Medulla oblongata (tissue), 1 donor: ENCODE measurements at regions not wholly inside any gene's neighbourhood (a gene's known extent, or its start where the extent isn't known, plus 50 kb on each side); places are given as distances from the start of the nearest gene placed in this dataset.

Experiments used
- DNase-seq: peaks from one replicate; pipeline ENCODE4 v3.0.0-alpha.2; 2015; ENCODE audit errors: extremely low spot score

DNA sequence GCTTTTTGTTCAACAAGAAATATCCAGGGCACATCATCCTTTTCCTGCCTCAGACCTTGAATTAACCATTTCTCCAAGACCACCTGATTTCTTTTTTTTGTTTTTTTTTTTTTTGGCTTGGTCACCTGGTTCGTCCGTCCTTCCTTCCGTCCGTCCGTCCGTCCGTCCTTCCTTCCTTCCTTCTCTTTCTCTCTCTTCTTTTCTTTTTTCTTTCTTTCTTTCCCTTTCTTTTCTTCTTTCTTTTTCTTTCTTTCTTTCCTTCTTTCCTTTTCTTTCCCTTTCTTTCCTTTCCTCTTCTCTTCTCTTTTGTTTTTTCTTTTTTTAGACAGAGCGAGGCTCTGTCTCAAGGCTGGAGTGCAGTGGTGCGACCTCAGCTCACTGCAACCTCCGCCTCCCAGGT, 80.7 kb downstream of the TET3 start:
- no peak for DNase-seq

DNA sequence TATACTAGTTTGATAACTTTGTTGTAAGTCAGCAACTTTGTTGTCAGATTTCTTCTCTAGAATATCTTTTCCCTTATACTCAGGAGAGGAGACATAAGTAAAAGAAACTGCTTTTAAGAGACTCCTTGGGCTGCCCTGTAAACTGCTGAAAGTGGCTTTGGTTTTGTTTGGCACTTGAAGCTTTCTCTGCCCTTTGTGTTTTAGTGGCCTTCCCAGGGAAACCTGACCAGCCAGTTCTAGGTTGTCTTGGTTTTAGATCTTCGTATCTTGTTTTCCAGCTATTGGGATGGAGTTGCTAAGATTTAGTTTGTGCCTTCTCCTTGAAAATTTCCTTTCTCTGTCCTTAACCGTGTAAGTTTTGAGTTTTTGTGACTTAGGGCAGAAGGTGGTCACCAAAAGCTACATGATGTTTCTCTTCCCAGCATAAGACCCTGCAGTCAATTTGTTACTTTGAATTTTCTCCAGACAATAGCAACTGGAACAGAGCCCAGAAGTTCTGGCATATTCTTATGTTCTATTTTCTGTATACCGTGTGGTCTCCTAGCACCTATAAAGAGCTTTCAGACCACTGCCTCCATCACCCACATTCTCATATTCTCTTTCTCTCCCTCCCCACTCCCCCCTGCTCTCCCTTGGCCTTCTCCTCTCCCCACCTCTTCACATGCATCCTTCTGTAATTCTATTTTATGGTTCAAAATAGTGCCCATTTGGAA, 81.1 kb downstream of the BOLA3 start:
- DNase-seq = no peak

- no peak for DNase-seq
These were observed 80.4 kb downstream of the BOLA3 start for GRCh38 chr2:74067221-74067747.

DNA sequence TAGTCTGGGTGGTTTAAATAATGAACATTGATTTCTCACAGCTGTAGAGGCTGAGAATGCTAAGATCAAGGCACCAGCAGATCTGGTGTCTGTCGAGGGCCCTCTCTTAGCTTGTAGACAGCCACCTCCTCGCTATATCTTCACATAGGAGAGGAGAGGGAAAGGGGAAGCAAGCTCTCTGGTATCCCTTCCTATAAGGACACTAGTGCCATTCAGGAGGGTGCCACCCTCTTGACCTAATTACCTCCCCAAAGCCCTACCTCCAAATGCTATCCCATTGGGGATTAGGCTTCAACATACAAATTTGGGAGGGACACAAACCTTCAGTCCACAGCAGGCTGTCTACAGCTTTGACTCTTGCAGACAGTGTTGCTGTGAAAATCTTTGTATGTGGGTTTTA, 76.7 kb downstream of the BOLA3 start:
- DNase-seq = no peak

DNA sequence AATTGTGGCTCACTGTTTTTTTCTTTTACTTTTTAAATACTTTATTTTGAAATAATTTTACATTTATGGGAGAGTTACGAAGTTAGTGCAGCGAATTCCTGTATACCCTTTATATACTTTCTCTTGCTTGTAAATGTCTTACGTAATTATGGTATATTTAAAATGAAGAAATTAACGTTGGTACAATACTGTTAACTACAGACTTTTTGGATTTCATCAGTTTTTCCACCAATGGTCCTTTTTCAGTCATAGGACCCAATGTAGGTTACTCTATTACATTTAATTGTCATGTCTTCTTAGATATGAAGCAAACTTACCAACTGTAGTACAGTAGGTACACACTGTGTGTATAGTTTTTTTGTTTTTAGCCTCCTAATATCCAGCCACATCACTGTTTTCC, 76.3 kb downstream of the BOLA3 start:
- DNase-seq = no peak

DNA sequence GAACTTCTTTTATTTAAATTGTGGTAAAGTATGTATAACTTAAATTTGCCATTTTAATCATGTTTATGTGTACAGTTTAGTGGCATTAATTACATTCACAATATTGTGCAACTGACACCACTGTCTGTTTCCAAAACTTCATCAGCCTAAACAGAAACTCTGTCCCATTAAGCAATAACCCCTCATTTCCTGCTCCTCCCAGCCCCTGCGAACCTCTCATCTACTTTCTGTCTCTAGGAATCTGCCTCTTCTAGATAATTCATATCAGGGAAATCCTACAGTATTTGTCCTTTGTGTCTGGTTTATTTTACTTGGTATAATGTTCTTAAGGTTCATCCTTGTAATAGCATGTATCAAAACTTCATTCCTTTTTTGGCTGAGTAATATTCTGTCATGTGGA, 75.1 kb downstream of the BOLA3 start:
- no peak for DNase-seq

GRCh38 chr2:74074487-74074886, 73.2 kb downstream of the BOLA3 start:
- no peak for DNase-seq

DNA sequence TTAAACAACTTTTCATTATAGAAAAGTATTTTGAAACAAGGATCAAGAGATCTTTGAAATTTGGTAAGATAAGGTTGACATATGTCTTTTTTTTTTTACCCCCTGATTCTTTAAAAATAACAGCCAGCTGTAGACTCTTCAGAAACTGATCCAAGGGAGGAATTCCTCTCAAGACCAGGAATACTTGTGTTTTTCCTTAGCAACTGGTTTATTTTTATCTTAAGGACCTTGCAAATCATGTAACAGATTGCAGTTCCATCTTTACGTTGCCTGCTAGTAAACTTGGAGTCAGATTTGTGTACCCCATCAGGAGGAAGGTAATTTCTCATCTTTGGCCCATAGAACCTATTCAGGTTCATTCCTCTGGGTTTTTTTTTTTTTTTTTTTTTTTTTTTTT, 71.6 kb downstream of the BOLA3 start:
- DNase-seq = no peak

- DNase-seq = peak; percentile 41
These were observed 70.1 kb downstream of the BOLA3 start for GRCh38 chr2:74077636-74078035.

DNA sequence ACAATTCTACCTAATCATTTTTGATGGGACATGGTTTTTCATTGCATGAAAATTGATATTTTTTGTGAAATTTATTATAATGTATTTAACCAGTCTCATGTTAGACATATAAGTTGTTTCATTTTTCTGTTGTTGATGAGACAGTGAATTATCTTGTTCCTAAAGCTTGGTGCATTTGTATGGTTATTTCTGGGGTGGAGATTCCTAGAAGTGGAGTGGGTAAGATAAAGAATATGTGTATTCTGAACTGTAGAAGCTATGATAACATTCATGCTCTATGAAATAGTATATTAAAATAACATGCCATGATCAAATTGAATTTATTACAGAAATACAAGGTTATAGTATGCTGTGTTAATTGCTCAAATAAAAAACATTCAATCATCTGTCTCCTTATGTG, 69.2 kb downstream of the BOLA3 start:
- DNase-seq = no peak

- DNase-seq = peak; percentile 63
These were observed 68.0 kb downstream of the BOLA3 start for GRCh38 chr2:74079522-74080341.

DNA sequence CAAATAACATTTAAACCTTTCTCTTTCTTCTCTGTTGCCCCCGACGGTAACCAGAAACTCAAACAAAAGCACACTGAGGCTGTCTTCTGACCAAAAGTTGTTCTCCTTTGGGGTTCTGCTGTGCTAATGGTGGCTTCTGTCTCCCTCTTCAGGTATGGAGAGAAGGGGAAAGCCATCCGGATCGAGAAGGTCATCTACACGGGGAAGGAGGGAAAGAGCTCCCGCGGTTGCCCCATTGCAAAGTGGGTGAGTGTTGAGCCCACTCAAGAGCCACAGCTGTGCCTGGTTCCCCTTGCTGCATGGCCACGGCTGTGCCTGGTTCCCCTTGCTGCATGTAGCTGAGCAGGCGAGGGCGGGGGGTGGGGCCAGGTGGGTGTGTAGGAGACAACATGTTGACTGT, 67.4 kb downstream of the BOLA3 start:
- peak; percentile 56 for DNase-seq

GRCh38 chr2:74081030-74081762, 66.5 kb downstream of the BOLA3 start:
- DNase-seq = no peak

GRCh38 chr2:74081763-74082110, 66.0 kb downstream of the BOLA3 start:
- no peak for DNase-seq

DNA sequence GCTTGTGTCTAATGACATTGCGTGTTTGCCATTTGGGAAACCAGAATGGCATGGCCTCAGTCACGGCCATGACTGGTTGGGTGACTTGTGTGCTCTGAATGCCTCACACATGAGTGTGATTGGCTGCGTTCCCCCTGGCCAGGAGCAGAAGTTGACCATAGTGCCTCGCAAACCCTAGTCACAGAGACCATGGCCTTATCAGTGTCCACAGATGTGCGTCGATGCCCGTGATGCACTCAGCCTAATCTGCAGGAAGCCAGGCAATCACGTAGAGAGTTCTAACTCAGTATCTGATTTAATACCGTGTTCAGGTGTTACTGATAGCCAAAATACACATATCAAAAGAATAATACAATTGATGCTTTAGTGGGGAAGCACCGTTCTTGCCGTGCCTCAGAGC, 64.0 kb downstream of the BOLA3 start:
- DNase-seq = no peak
